ENCODE measurements at regions not wholly inside any gene's neighbourhood (a gene's known extent, or its start where the extent isn't known, plus 50 kb on each side); places are given as distances from the start of the nearest gene placed in this dataset.

DNA sequence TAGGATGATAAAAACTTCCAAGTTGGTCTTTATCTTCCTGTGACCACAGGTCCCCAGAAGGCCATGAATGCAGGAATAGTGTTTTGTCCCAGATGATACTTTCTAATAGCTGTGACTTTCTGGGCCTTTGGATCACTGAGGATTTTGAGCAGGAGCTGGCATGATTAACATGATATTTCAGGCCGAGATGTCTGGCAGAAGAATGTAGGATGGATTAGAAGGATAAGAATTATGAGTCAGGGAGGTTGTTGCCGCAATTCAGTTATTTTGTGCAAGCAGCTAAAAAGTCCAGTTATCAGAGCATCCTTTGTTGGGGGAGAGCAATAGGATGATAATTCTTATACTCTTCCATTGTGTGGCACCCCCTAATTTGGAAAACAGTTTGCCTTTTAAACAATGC lies 189.7 kb downstream of the PSAT1 start:
- no peak for DNase-seq (ENCODE audit: low read depth)
- TF ChIP-seq CTCF (IDR thresholded peaks at IDR 0.05; ENCODE audit: low read length, missing control alignments), result no peak
- H3K4me3 ChIP-seq (replicated peaks; ENCODE audit: low read depth, low read length), result no peak overlapping the region

GRCh38 chr9:78490231-78490630 lies 193.3 kb downstream of the PSAT1 start:
- TF ChIP-seq CTCF (IDR thresholded peaks at IDR 0.05; ENCODE audit: low read length, missing control alignments), result no peak
- H3K4me3 ChIP-seq (replicated peaks; ENCODE audit: low read depth, low read length), result no peak overlapping the region
- DNase-seq (ENCODE audit: low read depth), result no peak

GRCh38 chr9:78491402-78491801 lies 194.5 kb downstream of the PSAT1 start:
- TF ChIP-seq CTCF (IDR thresholded peaks at IDR 0.05; ENCODE audit: low read length, missing control alignments), result no peak
- DNase-seq (ENCODE audit: low read depth), result no peak
- no peak overlapping the region for H3K4me3 ChIP-seq (replicated peaks; ENCODE audit: low read depth, low read length)

DNA sequence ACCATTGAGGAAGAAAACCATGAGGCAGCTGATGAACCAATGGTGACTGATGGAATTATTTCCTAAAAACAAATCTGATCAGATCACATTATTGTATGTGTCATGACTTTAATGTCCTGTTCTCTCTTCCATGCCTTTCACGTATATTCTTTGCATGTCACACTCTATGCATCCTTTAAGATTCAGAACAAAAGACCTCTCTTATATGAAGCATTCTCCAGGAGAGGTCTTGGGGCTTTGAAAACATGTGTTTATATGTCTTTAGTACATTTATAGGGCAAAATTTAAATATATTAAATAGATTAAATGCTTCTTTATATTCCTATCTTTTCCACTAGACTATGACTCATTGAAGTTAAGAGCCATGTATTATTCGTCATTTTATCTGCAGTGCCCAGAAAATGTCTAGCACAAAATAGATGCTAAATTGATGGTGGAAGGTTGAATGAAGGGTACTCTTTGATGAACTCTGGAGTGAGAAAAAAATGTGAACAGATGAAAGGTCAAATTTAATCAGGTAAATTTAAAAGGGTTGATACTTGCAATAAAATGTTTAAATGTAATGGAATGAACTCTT lies 196.3 kb downstream of the PSAT1 start:
- no peak for DNase-seq (ENCODE audit: low read depth)
- H3K4me3 ChIP-seq (replicated peaks; ENCODE audit: low read depth, low read length), result no peak overlapping the region
- no peak for TF ChIP-seq CTCF (IDR thresholded peaks at IDR 0.05; ENCODE audit: low read length, missing control alignments)

- TF ChIP-seq CTCF (IDR thresholded peaks at IDR 0.05; ENCODE audit: low read length, missing control alignments), result no peak
- DNase-seq (ENCODE audit: low read depth), result no peak
- H3K4me3 ChIP-seq (replicated peaks; ENCODE audit: low read depth, low read length), result no peak overlapping the region
Measured at GRCh38 chr9:78502566-78502965, 205.6 kb downstream of the PSAT1 start.

DNA sequence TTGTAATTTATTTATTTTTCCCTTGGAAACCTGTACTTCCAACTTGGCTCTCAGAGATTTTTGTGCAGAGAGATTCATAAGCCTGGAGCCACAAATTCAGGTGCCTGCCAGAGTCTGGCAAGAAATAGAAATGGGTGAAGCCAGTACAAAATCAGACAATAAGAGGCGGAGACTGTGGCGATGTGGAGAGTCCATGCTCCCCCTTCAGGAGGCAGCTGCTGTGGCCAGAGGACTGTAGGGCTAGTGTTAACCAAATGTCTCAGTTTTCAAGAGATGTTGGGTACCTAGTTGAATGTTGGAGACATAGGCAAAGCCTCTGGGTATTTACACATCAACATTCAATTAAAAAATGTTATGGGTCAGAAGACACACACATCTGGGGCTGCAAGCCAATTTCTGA lies 208.6 kb downstream of the PSAT1 start:
- H3K4me3 ChIP-seq (replicated peaks; ENCODE audit: low read depth, low read length), result no peak overlapping the region
- no peak for TF ChIP-seq CTCF (IDR thresholded peaks at IDR 0.05; ENCODE audit: low read length, missing control alignments)
- DNase-seq (ENCODE audit: low read depth), result no peak

DNA sequence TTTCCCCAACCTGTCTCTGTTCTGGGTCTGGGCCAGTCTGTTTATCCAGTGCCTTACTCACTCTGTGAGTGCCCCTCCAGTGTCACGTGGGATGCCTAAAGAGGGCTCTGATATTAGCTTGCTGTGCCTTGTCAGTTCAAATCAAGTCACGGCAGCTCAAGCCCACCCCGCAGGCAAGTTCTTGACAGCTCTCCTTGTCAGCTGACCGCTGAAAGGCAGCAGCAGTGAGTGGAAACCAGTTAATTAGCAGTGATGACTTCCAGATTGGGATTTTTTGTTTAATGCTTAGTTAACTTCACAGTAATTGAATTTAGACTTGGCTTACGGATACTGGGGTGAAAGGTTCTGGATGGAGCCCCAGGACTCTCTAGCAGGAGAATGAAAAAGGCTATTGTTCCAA lies 210.1 kb downstream of the PSAT1 start:
- no peak for TF ChIP-seq CTCF (IDR thresholded peaks at IDR 0.05; ENCODE audit: low read length, missing control alignments)
- DNase-seq (ENCODE audit: low read depth), result no peak
- no peak overlapping the region for H3K4me3 ChIP-seq (replicated peaks; ENCODE audit: low read depth, low read length)

All from fibroblast of pulmonary artery (primary cell).